HCT116 (cell line): ENCODE measurements at regions not wholly inside any gene's neighbourhood (a gene's known extent, or its start where the extent isn't known, plus 50 kb on each side); places are given as distances from the start of the nearest gene placed in this dataset.
"Not testable (repeated sequence)": the region's sequence is repeated elsewhere in the genome, so short reads cannot be mapped to it uniquely, and the experiment has no call there.

ENCODE experiments used
- ATAC-seq: fragments of 200-7000 bp; cut with Tn5 transposase; 2 replicates; pipeline ENCODE4 v1.9.1; 2020; ENCODE audit warnings: mild to moderate bottlenecking, moderate library complexity
- BruUV-seq: library from RNA; stranded (reverse); fragments of 400-500 nt; replicated peaks from 2 replicates; lab custom pipeline; 2021; lab: Mats Ljungman, UMichigan
- CTCF ChIA-PET: fragments of 300-600 bp; sonication (Branson Sonifier 250); formaldehyde crosslinking; loops from one replicate; lab custom pipeline; 2021; ENCODE audit warnings: antibody characterized with exemption; lab: Charles Lee
- POLR2A ChIA-PET: fragments of 300-600, 350-600 bp; sonication (Branson Sonifier 250); formaldehyde crosslinking; loops from one replicate; lab custom pipeline; 2021; ENCODE audit warnings: antibody characterized with exemption; lab: Charles Lee
- RAD21 ChIA-PET, 2 experiments: fragments of 300-600 bp; sonication (Branson Sonifier 250); formaldehyde crosslinking; loops; one replicate each; lab custom pipeline; 2023; ENCODE audit warnings: low total read pairs in 2 of 2; ENCODE audit not compliant: uncharacterized antibody in 2 of 2, unreplicated experiment in 2 of 2, low non-redundant PET in 1 of 2; lab: Charles Lee
- DNase-seq: peaks from one replicate; pipeline ENCODE4 v3.0.0-alpha.2; 2010; ENCODE audit warnings: low read depth, low spot score
- H2AFZ ChIP-seq: fragments of 200-600 bp; shearing (Covaris generic), sonication (generic); 2 replicates; pipeline ENCODE4 v1.6.1; 2017; ENCODE audit warnings: low read depth, mixed run types, mixed read lengths, antibody characterized with exemption, low read length; ENCODE audit not compliant: poor library complexity, severe bottlenecking
- H3K27ac ChIP-seq: 2 replicates; pipeline ENCODE4 v1.5.1; 2012; ENCODE audit warnings: low read depth, low read length
- H3K27me3 ChIP-seq: fragments of 200-600 bp; sonication (generic); 2 replicates; pipeline ENCODE4 v1.6.1; 2016; ENCODE audit warnings: mixed run types, low read length, mixed read lengths; ENCODE audit not compliant: insufficient read depth
- H3K36me3 ChIP-seq, 2 experiments: fragments of 200-500 bp in 1 of 2; fragments of 200-600 bp in 1 of 2; sonication (Bioruptor generic) in 1 of 2; sonication (generic) in 1 of 2; 2 replicates each; pipeline versions ENCODE4 v1.5.1 to v1.6.1; 2014 to 2016; ENCODE audit warnings: low read length in 2 of 2, inconsistent platforms in 1 of 2, mixed read lengths in 1 of 2, mixed run types in 1 of 2; ENCODE audit not compliant: insufficient read depth in 2 of 2, control insufficient read depth in 1 of 2
- H3K4me1 ChIP-seq, 2 experiments: fragments of 200-600 bp in 1 of 2; sonication (generic) in 1 of 2; 2 replicates each; pipeline versions ENCODE4 v1.5.1 to v1.6.1; 2012 to 2017; ENCODE audit warnings: low read length in 2 of 2, inconsistent platforms in 1 of 2, mild to moderate bottlenecking in 1 of 2, mixed read lengths in 1 of 2, mixed run types in 1 of 2, moderate library complexity in 1 of 2; ENCODE audit not compliant: insufficient read depth in 2 of 2, control insufficient read depth in 1 of 2
- H3K4me2 ChIP-seq: fragments of 200-600 bp; sonication (generic); 2 replicates; pipeline ENCODE4 v1.6.1; 2017; ENCODE audit warnings: mixed run types, low read length, mixed read lengths
- H3K4me3 ChIP-seq, 2 experiments: fragments of 200-600 bp in 1 of 2; sonication (generic) in 1 of 2; replicated peaks in 1 of 2; 2 replicates each; pipeline ENCODE4 v1.5.1; 2011 to 2016; ENCODE audit warnings: low read length in 2 of 2, control low read depth in 1 of 2, low read depth in 1 of 2, mild to moderate bottlenecking in 1 of 2, mixed read lengths in 1 of 2, mixed run types in 1 of 2
- H3K79me2 ChIP-seq: fragments of 200-600 bp; sonication (generic); 2 replicates; pipeline ENCODE4 v1.6.1; 2017; ENCODE audit warnings: mild to moderate bottlenecking, mixed run types, low read length, moderate library complexity, mixed read lengths; ENCODE audit not compliant: insufficient read depth
- H3K9ac ChIP-seq: fragments of 200-600 bp; sonication (generic); 2 replicates; pipeline ENCODE4 v1.6.1; 2016; ENCODE audit warnings: low read length, mixed read lengths
- H3K9me2 ChIP-seq: fragments of 200-600 bp; sonication (generic), shearing (Covaris generic); 2 replicates; pipeline ENCODE4 v1.6.1; 2017; ENCODE audit warnings: mixed run types, mild to moderate bottlenecking, moderate library complexity; ENCODE audit not compliant: insufficient read depth
- H3K9me3 ChIP-seq, 2 experiments: fragments of 200-500 bp in 1 of 2; fragments of 200-600 bp in 1 of 2; sonication (Bioruptor generic) in 1 of 2; sonication (generic) in 1 of 2; 2 replicates each; pipeline ENCODE4 v1.6.1; 2014 to 2017; ENCODE audit warnings: low read length in 2 of 2, mixed read lengths in 2 of 2, inconsistent platforms in 1 of 2, low read depth in 1 of 2, mild to moderate bottlenecking in 1 of 2, mixed run types in 1 of 2, moderate library complexity in 1 of 2; ENCODE audit not compliant: control insufficient read depth in 1 of 2, insufficient read depth in 1 of 2
- H4K20me1 ChIP-seq: fragments of 200-600 bp; sonication (generic), shearing (Covaris generic); 2 replicates; pipeline ENCODE4 v1.6.1; 2017; ENCODE audit warnings: mixed run types, mild to moderate bottlenecking, moderate library complexity; ENCODE audit not compliant: insufficient read depth
- ATF3 ChIP-seq: IDR thresholded peaks from 2 replicates; pipeline ENCODE4 v1.6.1; 2012
- CBX3 ChIP-seq: IDR thresholded peaks from 2 replicates; pipeline ENCODE4 v1.6.1; 2012; ENCODE audit warnings: low read depth
- CEBPB ChIP-seq: IDR thresholded peaks from 2 replicates; pipeline ENCODE4 v1.6.1; 2012; ENCODE audit warnings: low read depth
- EGR1 ChIP-seq: IDR thresholded peaks from 2 replicates; pipeline ENCODE4 v1.6.1; 2012; ENCODE audit warnings: low read depth
- ELF1 ChIP-seq: IDR thresholded peaks from 2 replicates; pipeline ENCODE4 v1.6.1; 2012; ENCODE audit warnings: low read depth, borderline replicate concordance
- EZH2phosphoT487 ChIP-seq: fragments of 200-600 bp; IDR thresholded peaks from 2 replicates; pipeline ENCODE4 v1.6.1; 2018; ENCODE audit warnings: antibody characterized with exemption, borderline replicate concordance
- FOSL1 ChIP-seq: IDR thresholded peaks from 2 replicates; pipeline ENCODE4 v1.6.1; 2012; ENCODE audit warnings: low read depth
- JUND ChIP-seq: IDR thresholded peaks from 2 replicates; pipeline ENCODE4 v1.6.1; 2012
- POLR2A ChIP-seq: IDR thresholded peaks from 2 replicates; pipeline ENCODE4 v1.7.0; 2011; ENCODE audit warnings: borderline replicate concordance; ENCODE audit not compliant: insufficient read depth, insufficient read length; ENCODE audit errors: extremely low read depth
- RAD21 ChIP-seq: IDR thresholded peaks from 2 replicates; pipeline ENCODE4 v1.6.1; 2012; ENCODE audit warnings: low read depth, mild to moderate bottlenecking
- SIN3A ChIP-seq: IDR thresholded peaks from 2 replicates; pipeline ENCODE4 v1.6.1; 2012; ENCODE audit warnings: low read depth
- SP1 ChIP-seq: IDR thresholded peaks from 2 replicates; pipeline ENCODE4 v1.6.1; 2012; ENCODE audit warnings: low read depth
- TCF7L2 ChIP-seq: IDR thresholded peaks from 2 replicates; pipeline ENCODE4 v1.7.0; 2011; ENCODE audit warnings: borderline replicate concordance, inconsistent platforms; ENCODE audit not compliant: insufficient read depth, insufficient read length; ENCODE audit errors: extremely low read depth
- ZBTB33 ChIP-seq: IDR thresholded peaks from 2 replicates; pipeline ENCODE4 v1.6.1; 2011; ENCODE audit warnings: mild to moderate bottlenecking, low read length, moderate library complexity; ENCODE audit not compliant: insufficient replicate concordance; ENCODE audit errors: extremely low read depth
- ZFX ChIP-seq: fragments of 450-650 bp; IDR thresholded peaks from 2 replicates; pipeline ENCODE4 v1.6.1; 2017
- intact Hi-C: fragments of 100-400 bp; cut with micrococcal nuclease; formaldehyde crosslinking; loops from 2 replicates; pipeline ENCODE4 v1.10.0; 2022

- H3K9me2 ChIP-seq = no peaks in the 10 kb centered on the region
- H3K4me2 ChIP-seq = no peak overlapping the region
- TF ChIP-seq RAD21 (no peak), FOSL1 (no peak), SP1 (no peak), ZFX (no peak), TCF7L2 (no peak), CBX3 (no peak), EGR1 (no peak), CEBPB (no peak), ELF1 (no peak), EZH2phosphoT487 (no peak), JUND (no peak), ZBTB33 (no peak), SIN3A (no peak), ATF3 (no peak), POLR2A (no peak)
- no peaks in the 10 kb centered on the region for H3K36me3 ChIP-seq
- H3K9me3 ChIP-seq = peaks cover 0 to 21% of the 10 kb centered on the region in 2 experiments; a peak in 2 of 4 replicates
- POLR2A ChIA-PET = no interaction called here
- no peak for DNase-seq
- no peak overlapping the region for H3K27ac ChIP-seq
- no peak overlapping the region for H2AFZ ChIP-seq
- CTCF ChIA-PET = no interaction called here
- H3K9ac ChIP-seq = no peak overlapping the region
- no peaks in the 10 kb centered on the region for H3K79me2 ChIP-seq
- no TSS peak for BruUV-seq
- ATAC-seq = no peak
- H4K20me1 ChIP-seq = no peaks in the 10 kb centered on the region
- RAD21 ChIA-PET = no interaction called here
- H3K27me3 ChIP-seq = no peaks in the 10 kb centered on the region
- H3K4me3 ChIP-seq = no peak overlapping the region
- intact Hi-C loops = no loop called here
- H3K4me1 ChIP-seq = no peaks in the 10 kb centered on the region
These were observed 360.9 kb downstream of the NEBL start for GRCh38 chr10:20535897-20536881.

GRCh38 chr10:20531241-20531883 is 365.7 kb downstream of the NEBL start:
- H3K27ac ChIP-seq, POLR2A ChIA-PET, H2AFZ ChIP-seq, ATAC-seq, H3K36me3 ChIP-seq, intact Hi-C loops, BruUV-seq, H3K4me2 ChIP-seq, H3K9me2 ChIP-seq, CTCF ChIA-PET, H3K79me2 ChIP-seq, RAD21 ChIA-PET, H3K9ac ChIP-seq, H3K4me1 ChIP-seq, H4K20me1 ChIP-seq, DNase-seq, H3K4me3 ChIP-seq, H3K27me3 ChIP-seq: not testable (repeated sequence)
- peaks cover 0 to 15% of the 10 kb centered on the region in 2 experiments; a peak in 2 of 4 replicates for H3K9me3 ChIP-seq
